ENCODE measurements at regions not wholly inside any gene's neighbourhood (a gene's known extent, or its start where the extent isn't known, plus 50 kb on each side); places are given as distances from the start of the nearest gene placed in this dataset.

- H3K27ac ChIP-seq (ENCODE audit: low read length) = no peak overlapping the region
- no peaks in the 10 kb centered on the region for H3K9me3 ChIP-seq (ENCODE audit: control insufficient read depth in 2 of 2, low read length in 2 of 2)
- H3K27me3 ChIP-seq (ENCODE audit: control insufficient read depth in 1 of 2, insufficient read depth in 2 of 2, low read length in 2 of 2) = no peaks in the 10 kb centered on the region
- H3K9ac ChIP-seq (ENCODE audit: low read length in 2 of 2) = no peak overlapping the region
- no peak overlapping the region for H3K4me3 ChIP-seq (ENCODE audit: low read length in 2 of 2)
- no peaks in the 10 kb centered on the region for H3K4me1 ChIP-seq (ENCODE audit: control insufficient read depth, insufficient read depth, low read length)
- H3K36me3 ChIP-seq (ENCODE audit: control insufficient read depth in 2 of 2, insufficient read depth in 2 of 2, low read length in 2 of 2) = no peaks in the 10 kb centered on the region
Measured at GRCh38 chr5:15384581-15384980, 115.4 kb upstream of the FBXL7 start.

GRCh38 chr5:15384176-15384575 is 115.8 kb upstream of the FBXL7 start:
- H3K9me3 ChIP-seq (ENCODE audit: control insufficient read depth in 2 of 2, low read length in 2 of 2) = no peaks in the 10 kb centered on the region
- no peak overlapping the region for H3K9ac ChIP-seq (ENCODE audit: low read length in 2 of 2)
- no peaks in the 10 kb centered on the region for H3K27me3 ChIP-seq (ENCODE audit: control insufficient read depth in 1 of 2, insufficient read depth in 2 of 2, low read length in 2 of 2)
- H3K4me1 ChIP-seq (ENCODE audit: control insufficient read depth, insufficient read depth, low read length) = no peaks in the 10 kb centered on the region
- H3K36me3 ChIP-seq (ENCODE audit: control insufficient read depth in 2 of 2, insufficient read depth in 2 of 2, low read length in 2 of 2) = no peaks in the 10 kb centered on the region
- no peak overlapping the region for H3K4me3 ChIP-seq (ENCODE audit: low read length in 2 of 2)
- no peak overlapping the region for H3K27ac ChIP-seq (ENCODE audit: low read length)

- Histone ChIP-seq H3K9ac (ENCODE audit: low read length in 2 of 2) (no peak overlapping the region), H3K4me3 (ENCODE audit: low read length in 2 of 2) (no peak overlapping the region), H3K27me3 (ENCODE audit: control insufficient read depth in 1 of 2, insufficient read depth in 2 of 2, low read length in 2 of 2) (no peaks in the 10 kb centered on the region), H3K9me3 (ENCODE audit: control insufficient read depth in 2 of 2, low read length in 2 of 2) (no peaks in the 10 kb centered on the region), H3K27ac (ENCODE audit: low read length) (no peak overlapping the region), H3K36me3 (ENCODE audit: control insufficient read depth in 2 of 2, insufficient read depth in 2 of 2, low read length in 2 of 2) (no peaks in the 10 kb centered on the region), H3K4me1 (ENCODE audit: control insufficient read depth, insufficient read depth, low read length) (no peaks in the 10 kb centered on the region)
Measured at GRCh38 chr5:15383469-15383868, 116.5 kb upstream of the FBXL7 start.

GRCh38 chr5:15383021-15383420 is 117.0 kb upstream of the FBXL7 start:
- Histone ChIP-seq H3K27me3 (ENCODE audit: control insufficient read depth in 1 of 2, insufficient read depth in 2 of 2, low read length in 2 of 2) (no peaks in the 10 kb centered on the region), H3K9me3 (ENCODE audit: control insufficient read depth in 2 of 2, low read length in 2 of 2) (no peaks in the 10 kb centered on the region), H3K4me1 (ENCODE audit: control insufficient read depth, insufficient read depth, low read length) (no peaks in the 10 kb centered on the region), H3K4me3 (ENCODE audit: low read length in 2 of 2) (no peak overlapping the region), H3K36me3 (ENCODE audit: control insufficient read depth in 2 of 2, insufficient read depth in 2 of 2, low read length in 2 of 2) (no peaks in the 10 kb centered on the region), H3K27ac (ENCODE audit: low read length) (no peak overlapping the region), H3K9ac (ENCODE audit: low read length in 2 of 2) (no peak overlapping the region)

- Histone ChIP-seq H3K9me3 (ENCODE audit: control insufficient read depth in 2 of 2, low read length in 2 of 2) (no peaks in the 10 kb centered on the region), H3K27me3 (ENCODE audit: control insufficient read depth in 1 of 2, insufficient read depth in 2 of 2, low read length in 2 of 2) (no peaks in the 10 kb centered on the region), H3K4me3 (ENCODE audit: low read length in 2 of 2) (no peak overlapping the region), H3K9ac (ENCODE audit: low read length in 2 of 2) (no peak overlapping the region), H3K27ac (ENCODE audit: low read length) (no peak overlapping the region), H3K36me3 (ENCODE audit: control insufficient read depth in 2 of 2, insufficient read depth in 2 of 2, low read length in 2 of 2) (no peaks in the 10 kb centered on the region), H3K4me1 (ENCODE audit: control insufficient read depth, insufficient read depth, low read length) (no peaks in the 10 kb centered on the region)
Measured at GRCh38 chr5:15377573-15378340, 122.2 kb upstream of the FBXL7 start.

GRCh38 chr5:15376803-15377202 is 123.2 kb upstream of the FBXL7 start:
- H3K36me3 ChIP-seq (ENCODE audit: control insufficient read depth in 2 of 2, insufficient read depth in 2 of 2, low read length in 2 of 2) = no peaks in the 10 kb centered on the region
- H3K4me1 ChIP-seq (ENCODE audit: control insufficient read depth, insufficient read depth, low read length) = no peaks in the 10 kb centered on the region
- H3K9me3 ChIP-seq (ENCODE audit: control insufficient read depth in 2 of 2, low read length in 2 of 2) = no peaks in the 10 kb centered on the region
- H3K27me3 ChIP-seq (ENCODE audit: control insufficient read depth in 1 of 2, insufficient read depth in 2 of 2, low read length in 2 of 2) = no peaks in the 10 kb centered on the region
- no peak overlapping the region for H3K27ac ChIP-seq (ENCODE audit: low read length)
- no peak overlapping the region for H3K4me3 ChIP-seq (ENCODE audit: low read length in 2 of 2)
- H3K9ac ChIP-seq (ENCODE audit: low read length in 2 of 2) = no peak overlapping the region

- Histone ChIP-seq H3K27ac (ENCODE audit: low read length) (no peak overlapping the region), H3K4me3 (ENCODE audit: low read length in 2 of 2) (no peak overlapping the region), H3K4me1 (ENCODE audit: control insufficient read depth, insufficient read depth, low read length) (peaks cover 2% of the 10 kb centered on the region), H3K9ac (ENCODE audit: low read length in 2 of 2) (no peak overlapping the region), H3K27me3 (ENCODE audit: control insufficient read depth in 1 of 2, insufficient read depth in 2 of 2, low read length in 2 of 2) (no peaks in the 10 kb centered on the region), H3K9me3 (ENCODE audit: control insufficient read depth in 2 of 2, low read length in 2 of 2) (no peaks in the 10 kb centered on the region), H3K36me3 (ENCODE audit: control insufficient read depth in 2 of 2, insufficient read depth in 2 of 2, low read length in 2 of 2) (no peaks in the 10 kb centered on the region)
Measured at GRCh38 chr5:15376088-15376487, 123.9 kb upstream of the FBXL7 start.

- Histone ChIP-seq H3K4me3 (ENCODE audit: low read length in 2 of 2) (no peak overlapping the region), H3K27me3 (ENCODE audit: control insufficient read depth in 1 of 2, insufficient read depth in 2 of 2, low read length in 2 of 2) (no peaks in the 10 kb centered on the region), H3K27ac (ENCODE audit: low read length) (no peak overlapping the region), H3K9ac (ENCODE audit: low read length in 2 of 2) (no peak overlapping the region), H3K4me1 (ENCODE audit: control insufficient read depth, insufficient read depth, low read length) (peaks cover 2% of the 10 kb centered on the region), H3K9me3 (ENCODE audit: control insufficient read depth in 2 of 2, low read length in 2 of 2) (no peaks in the 10 kb centered on the region), H3K36me3 (ENCODE audit: control insufficient read depth in 2 of 2, insufficient read depth in 2 of 2, low read length in 2 of 2) (no peaks in the 10 kb centered on the region)
Measured at GRCh38 chr5:15375559-15375958, 124.4 kb upstream of the FBXL7 start.

- Histone ChIP-seq H3K27me3 (ENCODE audit: control insufficient read depth in 1 of 2, insufficient read depth in 2 of 2, low read length in 2 of 2) (no peaks in the 10 kb centered on the region), H3K27ac (ENCODE audit: low read length) (no peak overlapping the region), H3K4me1 (ENCODE audit: control insufficient read depth, insufficient read depth, low read length) (peaks cover 2% of the 10 kb centered on the region), H3K36me3 (ENCODE audit: control insufficient read depth in 2 of 2, insufficient read depth in 2 of 2, low read length in 2 of 2) (no peaks in the 10 kb centered on the region), H3K4me3 (ENCODE audit: low read length in 2 of 2) (no peak overlapping the region), H3K9ac (ENCODE audit: low read length in 2 of 2) (no peak overlapping the region), H3K9me3 (ENCODE audit: control insufficient read depth in 2 of 2, low read length in 2 of 2) (no peaks in the 10 kb centered on the region)
Measured at GRCh38 chr5:15374886-15375285, 125.1 kb upstream of the FBXL7 start.

- Histone ChIP-seq H3K27me3 (ENCODE audit: control insufficient read depth in 1 of 2, insufficient read depth in 2 of 2, low read length in 2 of 2) (no peaks in the 10 kb centered on the region), H3K9ac (ENCODE audit: low read length in 2 of 2) (no peak overlapping the region), H3K27ac (ENCODE audit: low read length) (no peak overlapping the region), H3K9me3 (ENCODE audit: control insufficient read depth in 2 of 2, low read length in 2 of 2) (no peaks in the 10 kb centered on the region), H3K4me1 (ENCODE audit: control insufficient read depth, insufficient read depth, low read length) (peaks cover 2% of the 10 kb centered on the region), H3K36me3 (ENCODE audit: control insufficient read depth in 2 of 2, insufficient read depth in 2 of 2, low read length in 2 of 2) (no peaks in the 10 kb centered on the region), H3K4me3 (ENCODE audit: low read length in 2 of 2) (no peak overlapping the region)
Measured at GRCh38 chr5:15373151-15373550, 126.8 kb upstream of the FBXL7 start.

- Histone ChIP-seq H3K9me3 (ENCODE audit: control insufficient read depth in 2 of 2, low read length in 2 of 2) (no peaks in the 10 kb centered on the region), H3K27me3 (ENCODE audit: control insufficient read depth in 1 of 2, insufficient read depth in 2 of 2, low read length in 2 of 2) (no peaks in the 10 kb centered on the region), H3K4me1 (ENCODE audit: control insufficient read depth, insufficient read depth, low read length) (peaks cover 2% of the 10 kb centered on the region), H3K36me3 (ENCODE audit: control insufficient read depth in 2 of 2, insufficient read depth in 2 of 2, low read length in 2 of 2) (no peaks in the 10 kb centered on the region), H3K4me3 (ENCODE audit: low read length in 2 of 2) (no peak overlapping the region), H3K27ac (ENCODE audit: low read length) (no peak overlapping the region), H3K9ac (ENCODE audit: low read length in 2 of 2) (no peak overlapping the region)
Measured at GRCh38 chr5:15371184-15371583, 128.8 kb upstream of the FBXL7 start.

Data from stomach smooth muscle (tissue), 2 donors.